Endothelial cell of umbilical vein (primary cell): ENCODE measurements at regions not wholly inside any gene's neighbourhood (a gene's known extent, or its start where the extent isn't known, plus 50 kb on each side); places are given as distances from the start of the nearest gene placed in this dataset.

ENCODE experiments used
- BruUV-seq: library from RNA; stranded (reverse); fragments of 400-500 nt; replicated peaks from 2 replicates; lab custom pipeline; 2021; lab: Mats Ljungman, UMichigan
- CTCF ChIA-PET: fragments of 300-600, 350-600 bp; sonication (Branson Sonifier 250); formaldehyde crosslinking; loops from one replicate; lab custom pipeline; 2021; ENCODE audit warnings: antibody characterized with exemption, inconsistent platforms; lab: Charles Lee
- POLR2A ChIA-PET: fragments of 300-600, 350-600 bp; sonication (Branson Sonifier 250); formaldehyde crosslinking; loops from one replicate; lab custom pipeline; 2021; ENCODE audit warnings: antibody characterized with exemption, inconsistent platforms; lab: Charles Lee
- DNase-seq: peaks from one replicate; pipeline ENCODE4 v3.0.0-alpha.2; 2011; ENCODE audit warnings: low read depth, low spot score
- FAIRE-seq: peaks from 2 replicates; lab custom pipeline; 2011; peaks lifted over from hg19 to GRCh38; lab: Jason Lieb, UNC
- H2AFZ ChIP-seq: 2 replicates; pipeline ENCODE4 v1.6.0; 2012; ENCODE audit warnings: low read depth, low read length, control low read depth, inconsistent platforms
- H3K27ac ChIP-seq: 2 replicates; pipeline ENCODE4 v1.5.1; 2011; ENCODE audit warnings: low read depth, mild to moderate bottlenecking, control low read depth, low read length, moderate library complexity; ENCODE audit not compliant: insufficient read depth
- H3K27me3 ChIP-seq, 2 experiments: 2 replicates each; pipeline versions ENCODE4 v1.6.0 to v1.6.1; 2011; ENCODE audit warnings: low read length in 2 of 2, mixed read lengths in 1 of 2; ENCODE audit not compliant: control insufficient read depth in 2 of 2, insufficient read depth in 2 of 2
- H3K36me3 ChIP-seq, 2 experiments: 2 replicates in 1 of 2; 3 replicates in 1 of 2; pipeline ENCODE4 v1.5.1; 2011; ENCODE audit warnings: low read length in 2 of 2, mild to moderate bottlenecking in 1 of 2, moderate library complexity in 1 of 2; ENCODE audit not compliant: control insufficient read depth in 2 of 2, insufficient read depth in 2 of 2; ENCODE audit errors: extremely low read depth in 1 of 2
- H3K4me1 ChIP-seq: 3 replicates; pipeline ENCODE4 v1.5.1; 2011; ENCODE audit warnings: mild to moderate bottlenecking, low read length; ENCODE audit not compliant: control insufficient read depth, insufficient read depth; ENCODE audit errors: extremely low read depth
- H3K4me2 ChIP-seq: 2 replicates; pipeline ENCODE4 v1.6.1; 2011; ENCODE audit warnings: low read length, control low read depth, mixed read lengths; ENCODE audit not compliant: insufficient read depth
- H3K4me3 ChIP-seq, 3 experiments: fragments of 200-600 bp in 1 of 3; sonication (generic), shearing (Covaris generic) in 1 of 3; replicated peaks in 1 of 3; 2 replicates each; pipeline ENCODE4 v1.5.1; 2011 to 2016; ENCODE audit warnings: control low read depth in 3 of 3, low read length in 3 of 3, mild to moderate bottlenecking in 2 of 3, inconsistent platforms in 1 of 3, low read depth in 1 of 3, moderate library complexity in 1 of 3; ENCODE audit not compliant: insufficient read depth in 1 of 3
- H3K79me2 ChIP-seq: 2 replicates; pipeline ENCODE4 v1.6.0; 2012; ENCODE audit warnings: low read length, inconsistent platforms; ENCODE audit not compliant: control insufficient read depth, insufficient read depth
- H3K9ac ChIP-seq: replicated peaks from 2 replicates; pipeline ENCODE3; 2011; ENCODE audit warnings: low read length, control low read depth; ENCODE audit not compliant: insufficient read depth; ENCODE audit errors: extremely low read depth
- H3K9me1 ChIP-seq: replicated peaks from 3 replicates; pipeline ENCODE4 v1.6.0; 2011; ENCODE audit warnings: mild to moderate bottlenecking, low read length; ENCODE audit not compliant: control insufficient read depth, insufficient read depth; ENCODE audit errors: extremely low read depth
- H3K9me3 ChIP-seq: replicated peaks from 2 replicates; pipeline ENCODE4 v1.5.1; 2012; ENCODE audit warnings: low read length, inconsistent platforms; ENCODE audit not compliant: control insufficient read depth, insufficient read depth
- H4K20me1 ChIP-seq: replicated peaks from 2 replicates; pipeline ENCODE3; 2011; ENCODE audit warnings: mild to moderate bottlenecking, low read length; ENCODE audit not compliant: control insufficient read depth, insufficient read depth; ENCODE audit errors: extremely low read depth
- FOS ChIP-seq: IDR thresholded peaks from 2 replicates; pipeline ENCODE4 v1.6.1; 2011; ENCODE audit warnings: mild to moderate bottlenecking, low read length, moderate library complexity, borderline replicate concordance; ENCODE audit not compliant: insufficient read depth
- JUN ChIP-seq: IDR thresholded peaks from 2 replicates; pipeline ENCODE4 v1.6.1; 2011; ENCODE audit warnings: borderline replicate concordance, low read depth; ENCODE audit not compliant: insufficient read length, insufficient read depth
- MYC ChIP-seq: IDR thresholded peaks from one replicate; pipeline ENCODE4 v1.6.1; 2011; ENCODE audit warnings: mild to moderate bottlenecking, low read depth, low read length
- POLR2A ChIP-seq: IDR thresholded peaks from 2 replicates; pipeline ENCODE4 v1.6.1; 2012; ENCODE audit warnings: low read depth, mild to moderate bottlenecking, control low read depth, low read length
- POLR2AphosphoS5 ChIP-seq: IDR thresholded peaks from 2 replicates; pipeline ENCODE4 v1.6.1; 2012; ENCODE audit warnings: low read depth, mild to moderate bottlenecking, control low read depth, low read length, moderate library complexity; ENCODE audit not compliant: insufficient read depth
- dilution Hi-C: fragments of 300-500 bp; cut with MboI; formaldehyde crosslinking; loops from one replicate; pipeline ENCODE4 v1.15.0; 2019; ENCODE audit warnings: low sequenced_read_pairs; ENCODE audit not compliant: extremely low pct_ligation_motif_present
- intact Hi-C: fragments of 100-400 bp; cut with micrococcal nuclease; formaldehyde crosslinking; loops from one replicate; pipeline ENCODE4 v1.10.0; 2022
- TF ChIP-seq, protein P1 (sequence below): IDR thresholded peaks from 2 replicates; pipeline ENCODE4 v1.6.1; 2011; ENCODE audit not compliant: insufficient read depth, insufficient read length
- TF ChIP-seq, protein P2 (sequence below), 2 donors: IDR thresholded peaks; 1 replicate in 1 of 2; 2 replicates in 1 of 2; pipeline ENCODE4 v1.5.1; 2011; ENCODE audit warnings: low read length in 2 of 2, mild to moderate bottlenecking in 2 of 2, moderate library complexity in 2 of 2, control low read depth in 1 of 2, inconsistent platforms in 1 of 2, low read depth in 1 of 2; ENCODE audit not compliant: insufficient read depth in 1 of 2; ENCODE audit errors: extremely low read depth in 1 of 2

DNA sequence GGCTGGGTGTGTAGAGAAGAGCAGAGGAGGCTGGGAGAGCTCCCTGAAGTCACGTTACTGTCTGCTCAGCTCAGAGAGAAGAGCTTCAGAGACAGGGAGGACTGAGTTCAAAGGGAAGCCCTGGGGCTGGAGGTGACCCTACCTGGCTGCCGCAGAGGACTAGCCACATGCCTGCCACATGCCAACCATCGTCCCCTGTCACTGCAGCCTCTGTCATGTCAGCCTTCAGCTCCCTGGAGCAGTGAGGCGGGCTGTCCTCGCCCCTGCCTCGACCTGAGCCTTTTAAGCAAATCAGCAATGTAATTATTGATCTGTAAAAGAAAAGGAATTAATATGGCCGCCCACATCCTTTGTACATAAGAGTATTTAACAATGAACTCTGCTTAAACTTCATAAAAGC is 89.3 kb upstream of the RET start:
- Histone ChIP-seq H3K79me2 (no peaks in the 10 kb centered on the region), H3K4me3 (no peak overlapping the region), H3K36me3 (no peaks in the 10 kb centered on the region), H3K4me1 (no peaks in the 10 kb centered on the region), H3K9ac (no peak overlapping the region), H3K9me3 (no peaks in the 10 kb centered on the region), H2AFZ (no peak overlapping the region), H3K27me3 (no peaks in the 10 kb centered on the region), H3K4me2 (no peak overlapping the region), H3K9me1 (no peaks in the 10 kb centered on the region), H3K27ac (no peak overlapping the region), H4K20me1 (no peaks in the 10 kb centered on the region)
- DNase-seq (no peak), FAIRE-seq (no peak)
- TF ChIP-seq POLR2AphosphoS5 (no peak), JUN (no peak), FOS (no peak)
- TF ChIP-seq, protein P1, sequence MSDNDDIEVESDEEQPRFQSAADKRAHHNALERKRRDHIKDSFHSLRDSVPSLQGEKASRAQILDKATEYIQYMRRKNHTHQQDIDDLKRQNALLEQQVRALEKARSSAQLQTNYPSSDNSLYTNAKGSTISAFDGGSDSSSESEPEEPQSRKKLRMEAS: no peak
- TF ChIP-seq, protein P2, sequence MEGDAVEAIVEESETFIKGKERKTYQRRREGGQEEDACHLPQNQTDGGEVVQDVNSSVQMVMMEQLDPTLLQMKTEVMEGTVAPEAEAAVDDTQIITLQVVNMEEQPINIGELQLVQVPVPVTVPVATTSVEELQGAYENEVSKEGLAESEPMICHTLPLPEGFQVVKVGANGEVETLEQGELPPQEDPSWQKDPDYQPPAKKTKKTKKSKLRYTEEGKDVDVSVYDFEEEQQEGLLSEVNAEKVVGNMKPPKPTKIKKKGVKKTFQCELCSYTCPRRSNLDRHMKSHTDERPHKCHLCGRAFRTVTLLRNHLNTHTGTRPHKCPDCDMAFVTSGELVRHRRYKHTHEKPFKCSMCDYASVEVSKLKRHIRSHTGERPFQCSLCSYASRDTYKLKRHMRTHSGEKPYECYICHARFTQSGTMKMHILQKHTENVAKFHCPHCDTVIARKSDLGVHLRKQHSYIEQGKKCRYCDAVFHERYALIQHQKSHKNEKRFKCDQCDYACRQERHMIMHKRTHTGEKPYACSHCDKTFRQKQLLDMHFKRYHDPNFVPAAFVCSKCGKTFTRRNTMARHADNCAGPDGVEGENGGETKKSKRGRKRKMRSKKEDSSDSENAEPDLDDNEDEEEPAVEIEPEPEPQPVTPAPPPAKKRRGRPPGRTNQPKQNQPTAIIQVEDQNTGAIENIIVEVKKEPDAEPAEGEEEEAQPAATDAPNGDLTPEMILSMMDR (IDR thresholded peaks at IDR 0.05; ENCODE audit: extremely low read depth in 1 of 2, insufficient read depth in 1 of 2, low read depth in 1 of 2, low read length in 2 of 2): no peak
- ChIA-PET POLR2A (no interaction called here), CTCF (no interaction called here)
- dilution Hi-C loops: no loop called here
- intact Hi-C loops: no loop called here
- BruUV-seq: no TSS peak

DNA sequence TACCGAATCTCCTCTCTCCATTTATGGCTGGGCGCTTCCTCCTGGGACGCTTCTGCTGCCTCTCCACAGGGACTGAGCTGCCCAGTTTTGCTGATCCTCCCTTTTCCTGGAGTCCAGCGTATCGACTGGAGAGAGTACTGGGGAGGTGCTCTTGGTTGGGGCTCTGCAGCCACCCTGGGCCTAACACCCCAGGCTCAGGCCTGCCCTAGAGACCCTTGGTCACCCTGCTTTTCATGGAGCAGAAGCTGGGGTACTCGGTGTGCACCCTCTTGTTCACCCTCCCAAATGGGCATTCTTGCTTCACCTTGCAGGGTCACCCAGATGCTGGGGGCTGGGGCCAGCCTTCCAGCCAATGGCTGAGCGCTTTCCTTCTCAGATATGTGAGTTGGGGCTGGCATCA is 88.8 kb upstream of the RET start:
- Histone ChIP-seq H3K36me3 (no peaks in the 10 kb centered on the region), H3K9me1 (no peaks in the 10 kb centered on the region), H3K27ac (no peak overlapping the region), H3K4me2 (no peak overlapping the region), H3K9me3 (no peaks in the 10 kb centered on the region), H3K4me3 (no peak overlapping the region), H4K20me1 (no peaks in the 10 kb centered on the region), H3K9ac (no peak overlapping the region), H3K79me2 (no peaks in the 10 kb centered on the region), H3K27me3 (no peaks in the 10 kb centered on the region), H2AFZ (no peak overlapping the region), H3K4me1 (no peaks in the 10 kb centered on the region)
- no peak for FAIRE-seq
- DNase-seq: no peak
- TF ChIP-seq JUN: no peak
- TF ChIP-seq MYC: no peak
- no peak for TF ChIP-seq POLR2A
- TF ChIP-seq, protein P2 (IDR thresholded peaks at IDR 0.05; ENCODE audit: extremely low read depth in 1 of 2, insufficient read depth in 1 of 2, low read depth in 1 of 2, low read length in 2 of 2): no peak
- ChIA-PET CTCF (no interaction called here), POLR2A (no interaction called here)
- BruUV-seq: no TSS peak
- intact Hi-C loops: no loop called here
- dilution Hi-C loops: no loop called here
